ENCODE measurements at regions not wholly inside any gene's neighbourhood (a gene's known extent, or its start where the extent isn't known, plus 50 kb on each side); places are given as distances from the start of the nearest gene placed in this dataset.
"Not testable (repeated sequence)": the region's sequence is repeated elsewhere in the genome, so short reads cannot be mapped to it uniquely, and the experiment has no call there.

GRCh38 chr17:5975661-5976060, 94.5 kb upstream of the WSCD1 start:
- DNase-seq = no peak

DNA sequence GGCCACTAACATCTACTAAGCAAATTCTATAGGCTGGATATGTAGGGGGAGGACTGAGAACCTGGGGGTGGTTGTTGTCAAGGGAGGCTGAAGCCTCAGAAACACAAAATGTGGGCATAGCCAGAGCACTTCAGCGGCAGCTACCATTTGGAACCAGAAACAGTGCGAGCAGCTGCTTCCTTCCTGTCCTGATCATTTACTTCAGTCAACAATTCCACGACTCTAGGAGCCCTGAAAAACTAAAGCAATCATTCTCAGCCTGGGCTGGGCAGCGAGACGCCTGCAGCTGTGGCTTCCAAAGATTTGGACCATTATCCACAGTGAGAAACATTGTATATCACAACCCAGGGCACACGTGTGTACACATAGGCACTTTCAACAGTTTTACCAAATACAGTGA, 93.9 kb upstream of the WSCD1 start:
- no peak for DNase-seq

DNA sequence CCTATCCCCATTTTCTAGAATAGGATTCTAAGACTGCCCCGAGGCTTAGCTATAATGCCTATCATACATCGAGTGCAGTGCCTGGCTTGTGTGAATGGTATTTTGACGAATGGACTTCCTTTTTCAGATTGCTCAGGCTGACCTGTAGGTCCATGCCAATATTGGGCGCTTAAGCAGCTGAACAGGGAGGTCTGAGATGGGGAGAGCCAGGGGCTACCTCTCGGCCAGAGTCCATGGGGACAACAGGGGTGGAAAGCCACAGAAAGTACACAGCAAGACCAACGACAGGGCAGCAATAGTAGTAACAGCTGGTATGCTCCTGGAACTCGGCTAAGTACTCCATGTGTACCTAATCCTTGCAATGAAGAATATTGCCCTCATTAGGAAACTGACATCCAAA, 91.7 kb upstream of the WSCD1 start:
- no peak for DNase-seq

- DNase-seq = no peak
Observed at GRCh38 chr17:5980941-5981340, 89.2 kb upstream of the WSCD1 start.

GRCh38 chr17:5986644-5987043, 83.5 kb upstream of the WSCD1 start:
- no peak for DNase-seq

GRCh38 chr17:6000426-6000825, 69.8 kb upstream of the WSCD1 start:
- no peak for DNase-seq

DNA sequence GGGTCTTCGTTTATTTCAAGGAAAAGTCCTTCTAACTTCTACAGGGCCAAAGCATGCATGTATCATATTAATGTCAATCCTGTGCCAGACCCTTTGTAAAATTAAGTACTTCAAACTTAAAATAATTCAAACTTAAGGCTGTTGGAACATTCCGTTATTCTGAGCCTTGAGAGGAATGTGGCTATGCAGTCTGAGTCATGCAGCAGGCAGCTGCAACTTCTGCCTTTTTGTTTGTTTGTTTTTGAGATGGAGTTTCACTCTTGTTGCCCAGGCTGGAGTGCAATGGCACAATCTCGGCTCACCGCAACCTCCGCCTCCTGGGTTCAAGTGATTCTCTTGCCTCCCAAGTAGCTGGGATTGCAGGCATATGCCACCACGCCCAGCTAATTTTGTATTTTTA, 67.0 kb upstream of the WSCD1 start:
- DNase-seq = not testable (repeated sequence)

DNA sequence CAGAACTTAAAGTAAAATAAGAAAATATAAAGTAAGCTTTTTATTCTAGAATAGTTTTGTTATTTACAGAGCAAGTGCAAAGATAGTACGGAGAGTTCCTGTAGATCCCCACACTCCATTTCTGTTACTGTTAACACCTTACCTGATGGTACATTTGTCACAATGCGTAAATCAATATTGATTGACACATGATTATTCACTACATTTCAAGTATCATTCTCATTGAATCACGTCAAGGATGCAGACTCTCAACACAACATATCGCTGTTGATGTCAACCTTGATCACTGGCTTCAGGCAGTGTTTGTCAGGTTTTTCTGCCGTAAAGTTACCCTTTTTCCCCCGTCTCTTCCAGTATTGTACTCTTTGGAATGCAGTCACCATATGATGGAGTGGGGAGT, 64.2 kb upstream of the WSCD1 start:
- DNase-seq = no peak

DNA sequence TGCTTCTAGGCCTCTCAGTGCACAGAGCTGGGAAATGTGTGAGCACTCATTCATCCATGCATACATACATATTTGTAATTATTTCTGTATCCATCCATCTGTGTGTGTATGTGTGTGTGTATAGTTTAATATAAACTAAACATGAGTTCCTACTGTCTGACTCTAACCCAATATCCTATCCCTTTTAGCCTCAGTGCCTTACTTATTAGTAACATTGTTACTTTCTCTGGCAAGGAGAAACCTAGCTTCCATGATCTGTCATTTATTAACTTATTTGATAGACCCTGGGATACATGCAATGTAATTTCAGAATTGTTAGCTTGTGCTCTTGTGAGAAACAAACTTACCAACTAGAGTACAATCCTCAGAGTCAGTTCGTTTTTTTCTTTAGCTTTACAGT, 59.0 kb upstream of the WSCD1 start:
- no peak for DNase-seq

GRCh38 chr17:6018788-6019187, 51.4 kb upstream of the WSCD1 start:
- DNase-seq = no peak

GRCh38 chr17:6019959-6020358, 50.2 kb upstream of the WSCD1 start:
- no peak for DNase-seq

DNA sequence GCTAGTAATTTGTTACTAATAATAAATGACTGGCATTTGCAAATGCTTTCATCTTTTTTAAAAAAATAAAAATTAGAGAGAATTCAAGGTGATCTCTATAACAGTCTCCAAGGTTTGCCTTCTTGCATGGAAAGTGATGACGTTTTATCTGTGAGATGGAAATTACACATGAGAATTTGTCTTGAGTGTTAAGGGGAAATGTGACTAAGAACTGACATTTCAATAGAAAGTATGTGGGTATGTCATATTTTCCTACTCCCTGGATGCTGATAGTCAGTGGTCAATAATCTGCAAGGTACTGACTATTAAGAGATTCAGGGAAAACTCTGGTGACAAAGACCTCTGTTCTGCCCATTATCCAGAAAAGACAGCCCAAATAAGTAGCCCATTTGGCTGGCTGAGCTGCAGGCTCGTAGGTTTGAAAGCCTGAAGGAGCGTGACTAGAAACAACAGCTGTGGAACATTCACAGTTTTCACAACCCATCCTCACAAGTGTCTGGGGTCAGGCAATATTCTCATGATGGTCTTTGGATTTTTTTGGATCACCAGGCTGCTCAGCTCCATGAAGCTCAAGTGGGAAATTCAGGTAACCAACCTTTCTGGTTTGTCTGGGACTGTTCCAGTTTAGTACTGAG, 49.7 kb upstream of the WSCD1 start:
- no peak for DNase-seq
